ENCODE measurements at regions not wholly inside any gene's neighbourhood (a gene's known extent, or its start where the extent isn't known, plus 50 kb on each side); places are given as distances from the start of the nearest gene placed in this dataset.
"Not testable (repeated sequence)": the region's sequence is repeated elsewhere in the genome, so short reads cannot be mapped to it uniquely, and the experiment has no call there.

DNA sequence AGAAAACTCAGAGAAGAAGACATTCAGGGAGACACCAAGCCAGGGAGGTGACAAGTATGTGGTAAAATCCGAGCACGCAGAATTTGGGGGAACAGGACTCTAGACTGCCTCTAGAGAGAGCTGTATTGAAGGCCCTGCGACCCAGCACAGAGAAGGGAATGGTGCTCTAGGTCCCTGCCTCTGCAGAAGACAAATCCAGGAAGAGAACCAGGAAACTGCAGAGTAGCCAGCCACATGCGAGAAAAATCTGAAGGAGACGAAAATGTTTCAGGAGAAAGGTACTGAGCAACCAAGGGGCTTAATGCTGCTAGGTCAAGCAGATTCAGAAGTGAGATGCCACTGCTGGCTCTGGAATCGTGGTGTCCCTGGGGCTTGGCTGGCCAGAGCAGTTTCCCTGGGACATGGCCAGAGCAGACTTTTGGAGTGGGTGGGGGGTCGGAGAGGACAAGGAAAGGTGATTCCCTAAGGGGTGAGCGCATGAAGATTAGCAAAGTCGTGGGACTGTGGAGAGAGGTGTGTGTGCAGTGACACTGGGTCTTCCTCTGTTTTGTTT, 158.0 kb upstream of the KLF6 start:
- no peak for DNase-seq (ENCODE audit: low spot score)

DNA sequence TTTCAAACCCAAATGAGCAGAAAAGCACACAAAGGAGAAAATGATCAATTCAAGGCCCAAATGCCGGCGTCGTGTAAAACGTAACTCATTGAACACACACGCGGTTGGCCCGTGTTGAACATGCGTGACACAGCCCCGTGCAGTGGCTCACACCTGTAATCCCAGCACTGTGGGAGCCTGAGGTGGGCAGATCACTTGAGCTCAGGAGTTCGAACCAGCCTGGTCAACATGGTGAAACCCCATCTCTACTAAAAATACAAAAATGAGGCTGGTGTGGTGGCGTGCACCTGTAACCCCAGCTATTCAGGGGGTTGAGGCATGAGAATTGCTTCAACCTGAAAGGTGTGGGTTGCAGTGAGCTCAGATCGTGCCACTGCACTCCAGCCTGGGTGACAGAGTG, 156.7 kb upstream of the KLF6 start:
- no peak for DNase-seq (ENCODE audit: low spot score)

DNA sequence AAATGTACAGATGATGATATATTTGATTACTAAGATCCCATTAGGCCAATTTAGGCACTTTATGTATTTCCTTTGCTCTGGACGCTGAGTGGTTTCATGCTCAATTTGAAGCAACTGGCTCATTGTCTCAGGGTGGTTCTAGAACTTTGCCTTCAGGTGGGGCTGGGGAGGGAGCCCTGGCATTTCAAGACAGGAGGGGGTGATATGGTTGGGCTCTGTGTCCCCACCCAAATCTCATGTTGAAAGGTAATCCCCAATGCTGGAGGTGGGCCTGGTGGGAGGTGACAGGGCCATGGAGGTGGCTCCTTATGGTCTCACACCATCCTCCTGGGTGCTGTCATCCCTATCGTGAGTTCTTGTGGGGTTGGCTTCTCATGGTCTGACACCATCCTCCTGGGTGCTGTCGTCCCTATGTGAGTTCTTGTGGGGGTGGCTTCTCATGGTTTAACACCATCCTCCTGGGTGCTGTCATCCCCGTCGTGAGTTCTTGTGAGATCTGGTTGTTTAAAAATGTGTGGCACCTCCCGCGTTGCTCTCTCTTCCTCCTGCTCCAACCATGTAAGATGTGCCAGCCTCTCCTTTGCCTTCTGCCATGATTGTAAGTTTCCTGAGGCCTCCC, 151.5 kb upstream of the KLF6 start:
- no peak for DNase-seq (ENCODE audit: low spot score)

DNA sequence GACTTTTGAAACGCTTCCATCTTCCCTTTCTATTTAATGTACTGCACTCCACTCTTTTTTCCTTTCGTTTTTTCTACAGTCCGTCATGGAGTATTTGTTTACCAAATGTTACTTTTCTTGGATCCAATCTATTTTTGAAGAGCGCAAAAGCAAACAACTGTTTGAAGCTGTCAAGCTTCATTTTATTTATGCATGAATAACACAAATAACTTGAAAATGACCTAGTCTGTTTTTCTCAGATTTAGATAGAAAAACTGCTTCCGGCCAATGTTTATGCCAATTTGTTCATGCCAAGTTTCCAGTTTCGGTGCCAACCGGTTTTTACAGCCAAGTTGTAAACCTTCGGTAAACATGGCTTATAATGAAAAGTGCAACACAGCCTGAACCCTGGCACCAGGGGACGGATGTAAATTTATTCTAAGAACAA, 150.9 kb upstream of the KLF6 start:
- DNase-seq (ENCODE audit: low spot score), result peak; percentile 48

DNA sequence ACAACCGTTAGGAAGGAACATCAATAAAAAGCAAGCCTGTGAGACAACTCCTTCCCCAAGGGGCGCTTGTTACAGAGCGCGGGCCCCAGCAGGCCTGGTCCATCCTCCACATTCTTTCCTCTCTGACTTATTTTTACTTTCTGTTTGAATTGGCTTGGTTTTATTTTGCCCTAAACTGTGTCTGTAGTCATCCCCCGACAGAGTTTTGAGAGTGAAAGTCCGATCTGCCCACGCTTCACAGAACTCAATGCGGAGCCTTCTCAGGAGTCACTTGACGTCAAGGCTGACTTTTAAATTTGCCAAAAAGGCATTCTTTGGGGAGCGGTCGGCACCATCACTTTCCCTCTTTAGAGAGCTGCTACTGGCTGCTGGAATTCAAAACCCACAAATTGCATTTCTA, 150.1 kb upstream of the KLF6 start:
- peak; percentile 59 for DNase-seq (ENCODE audit: low spot score)

DNA sequence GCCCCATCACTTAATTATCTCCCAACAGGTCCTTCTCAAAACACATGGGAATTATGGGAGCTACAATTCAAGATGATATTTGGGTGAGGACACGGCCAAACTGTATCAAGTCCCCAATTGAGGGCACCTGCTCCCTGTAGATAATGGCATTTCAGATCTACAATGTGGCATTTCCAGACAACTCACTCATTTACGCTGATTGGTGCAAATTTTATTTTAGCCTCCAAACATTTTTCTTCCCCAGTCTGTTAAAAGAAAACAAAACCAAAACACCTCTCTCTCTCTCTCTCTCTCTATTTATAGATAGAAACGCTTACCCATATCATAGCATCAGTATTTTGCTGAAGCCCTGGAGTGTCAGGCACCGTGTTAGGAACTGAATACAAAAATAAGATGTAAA, 148.7 kb upstream of the KLF6 start:
- no peak for DNase-seq (ENCODE audit: low spot score)

DNA sequence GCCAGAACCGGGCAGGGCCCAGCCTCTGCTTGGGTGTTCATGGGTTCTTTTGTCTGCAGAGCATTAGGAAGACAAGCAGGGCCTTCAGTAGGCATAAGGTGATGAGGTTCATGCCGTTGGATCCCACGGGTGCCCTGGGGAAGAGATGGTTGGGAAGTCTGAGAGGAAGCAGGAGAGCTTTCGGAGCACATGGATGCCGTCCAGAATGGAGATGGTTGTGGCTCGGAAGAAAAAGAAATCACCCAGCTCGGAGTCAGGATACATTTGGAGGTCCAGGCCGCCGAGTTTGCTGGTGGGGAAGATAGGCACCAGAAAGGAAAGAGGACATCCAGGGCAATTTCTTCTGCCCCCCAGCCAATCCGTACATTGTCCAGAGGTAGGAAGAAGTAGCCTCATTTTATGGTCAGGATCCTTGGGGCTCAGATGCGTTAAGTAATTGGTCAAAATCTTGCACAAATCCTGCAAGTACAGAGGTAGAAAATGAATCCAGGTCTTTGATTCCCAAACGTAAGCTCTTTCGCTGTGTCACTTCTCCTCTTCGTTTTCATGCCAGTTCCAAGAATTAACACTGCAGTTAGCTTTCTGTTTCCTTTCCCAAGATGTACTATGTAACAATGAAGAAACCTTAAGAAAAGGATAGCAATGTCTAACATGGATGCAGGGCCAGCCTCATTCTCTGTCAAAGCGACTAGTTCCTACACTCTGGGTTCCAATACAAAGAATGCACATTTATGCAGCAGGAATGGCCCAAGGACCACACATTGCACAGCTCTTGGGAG, 147.8 kb upstream of the KLF6 start:
- no peak for DNase-seq (ENCODE audit: low spot score)

DNA sequence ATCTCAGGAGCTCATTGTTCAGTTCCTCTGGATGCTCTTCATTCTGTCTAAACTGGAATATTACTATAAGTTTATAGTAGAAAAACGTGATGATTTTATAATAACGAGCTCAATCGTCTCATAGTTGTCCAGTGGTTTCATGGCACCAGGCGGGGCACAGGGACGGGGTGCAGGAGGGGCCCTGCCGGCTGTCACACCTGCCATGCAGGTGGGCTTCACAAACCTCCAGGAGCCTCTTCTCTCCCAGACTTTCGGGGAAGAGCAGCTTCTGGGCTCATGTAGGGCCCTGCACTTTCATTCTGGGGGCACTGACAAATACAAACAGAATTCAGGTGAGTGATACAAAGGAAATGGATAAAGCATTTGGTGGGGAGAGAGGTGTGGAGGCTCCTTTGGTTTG, 146.9 kb upstream of the KLF6 start:
- no peak for DNase-seq (ENCODE audit: low spot score)

DNA sequence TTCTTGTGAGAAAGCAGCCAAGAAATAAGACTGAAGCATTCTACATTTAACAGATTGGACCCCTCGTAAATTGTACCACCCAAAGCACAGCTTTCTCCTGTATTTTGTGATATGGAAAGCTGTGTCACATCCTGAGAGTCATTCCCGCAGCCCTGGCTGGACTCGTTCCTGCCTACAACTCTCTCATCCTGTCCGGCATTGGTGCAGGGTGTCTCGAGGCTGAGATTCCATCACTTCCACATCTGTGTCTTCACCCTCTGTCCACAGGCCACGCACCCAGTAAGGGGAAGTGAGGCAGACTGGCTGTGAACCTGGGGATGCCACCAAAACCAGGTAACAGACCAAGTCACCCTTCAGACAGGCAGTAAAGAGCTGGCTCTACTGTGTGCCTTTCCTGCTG, 146.2 kb upstream of the KLF6 start:
- DNase-seq (ENCODE audit: low spot score), result no peak

DNA sequence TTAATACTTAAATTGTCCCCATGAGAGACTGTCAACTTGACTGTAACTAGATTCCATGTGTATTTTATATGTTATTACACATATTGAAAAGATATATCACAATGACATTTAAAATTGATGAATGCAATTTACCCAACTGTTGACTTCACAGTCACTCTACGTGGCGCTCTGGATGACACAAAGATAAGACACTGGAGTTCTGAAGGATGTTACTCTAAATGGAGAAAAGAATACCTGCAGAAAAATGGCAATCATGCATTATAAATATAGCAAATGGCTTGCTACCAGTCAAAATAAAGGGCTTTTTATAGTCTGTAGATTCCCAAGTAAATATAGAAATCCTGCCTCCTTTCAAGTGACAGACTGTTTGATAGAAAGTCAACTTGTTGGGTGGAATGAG, 143.6 kb upstream of the KLF6 start:
- no peak for DNase-seq (ENCODE audit: low spot score)

DNA sequence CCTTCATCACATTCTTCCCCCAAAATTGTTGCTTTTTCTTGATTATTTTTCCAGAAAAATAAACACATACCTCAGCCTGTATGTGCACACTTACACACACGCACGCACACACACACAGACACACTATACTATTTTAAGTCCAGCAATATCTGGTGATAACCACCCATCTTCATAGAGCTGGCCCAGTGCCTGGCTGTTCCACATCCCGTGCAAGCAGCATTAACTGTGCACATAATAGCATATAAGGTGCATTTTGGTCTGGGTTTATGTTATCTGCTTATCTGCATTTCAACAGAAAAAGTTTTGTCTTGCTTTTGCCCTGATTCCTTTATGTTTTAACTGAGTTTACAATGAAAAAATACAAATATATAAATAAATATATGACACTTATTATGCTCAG, 143.1 kb upstream of the KLF6 start:
- no peak for DNase-seq (ENCODE audit: low spot score)

DNA sequence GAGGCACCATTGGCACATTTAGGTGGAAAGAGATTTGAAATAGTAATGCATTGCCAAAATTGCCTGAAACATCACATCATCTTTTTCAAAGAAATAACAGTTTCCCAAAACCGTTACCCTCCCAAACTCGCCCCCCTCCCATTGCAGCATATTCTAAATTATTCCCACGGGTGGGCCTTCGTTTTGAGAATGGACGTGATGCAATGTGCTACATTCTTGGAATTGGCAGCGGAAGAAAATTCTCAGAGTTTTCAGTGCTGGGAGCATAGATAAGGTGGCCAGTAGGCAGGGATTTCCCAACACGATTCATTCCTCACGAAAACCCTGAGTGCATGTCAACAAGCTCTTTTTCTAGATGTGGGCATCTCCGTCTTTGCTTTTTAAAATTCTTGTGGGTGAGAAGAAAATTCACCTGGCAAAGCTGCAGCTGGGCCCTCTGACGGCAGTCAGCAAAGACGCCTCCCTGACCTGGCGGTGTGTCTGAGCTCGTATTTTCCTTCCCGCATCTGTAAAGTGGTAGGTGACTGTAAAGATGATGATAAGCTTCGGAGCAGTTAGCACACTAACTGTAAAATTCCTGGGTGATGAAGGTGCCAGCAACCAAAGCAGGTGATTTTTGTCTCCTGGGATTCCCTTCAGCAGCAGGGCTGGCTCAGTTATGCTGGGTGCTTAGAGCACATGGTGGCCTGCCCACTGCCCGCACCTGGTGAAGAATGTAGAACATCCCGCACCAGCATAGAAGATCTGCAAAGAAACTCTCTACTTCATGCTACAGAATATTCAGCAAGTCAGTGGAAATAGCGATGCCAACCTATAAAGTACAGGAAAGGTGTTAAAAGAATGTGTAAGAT, 141.9 kb upstream of the KLF6 start:
- DNase-seq (ENCODE audit: low spot score), result peak; percentile 62

DNA sequence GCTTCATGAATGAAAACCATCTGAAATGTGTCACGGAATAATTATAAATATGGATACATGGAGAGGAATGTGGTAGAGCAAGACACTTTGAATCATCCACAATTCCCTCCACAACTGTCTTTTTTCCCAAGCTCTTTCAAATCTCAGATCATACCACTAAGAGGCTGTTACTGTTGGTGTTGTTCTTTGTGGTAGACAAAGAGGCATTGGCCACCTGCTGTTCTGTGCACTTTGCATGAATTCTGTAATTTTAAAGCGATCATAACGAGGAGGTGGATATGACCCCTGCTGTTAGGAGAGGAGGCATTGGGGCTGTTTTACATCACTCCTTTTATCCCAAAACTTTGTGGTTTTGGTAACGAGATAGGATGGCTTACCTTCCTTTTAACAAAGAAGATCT, 141.2 kb upstream of the KLF6 start:
- DNase-seq (ENCODE audit: low spot score), result no peak

DNA sequence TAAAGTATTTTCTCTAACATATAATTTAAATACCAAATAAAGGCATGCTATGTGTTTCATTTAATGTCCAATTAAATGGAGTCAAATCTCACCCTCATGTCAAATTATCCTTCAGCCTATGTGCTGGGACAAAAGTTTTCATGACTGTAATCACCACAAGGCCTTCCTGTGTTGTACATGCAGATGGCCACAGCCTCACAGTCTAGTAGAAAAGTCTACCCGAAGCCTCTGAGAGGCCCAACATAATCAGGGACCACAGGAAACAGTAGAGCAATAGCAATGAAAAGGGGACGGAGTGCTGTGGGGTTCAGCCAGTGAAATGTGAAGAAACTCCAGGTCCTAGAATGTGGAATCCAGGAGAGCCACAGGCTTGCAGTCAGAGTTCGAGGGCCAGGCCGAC, 140.2 kb upstream of the KLF6 start:
- no peak for DNase-seq (ENCODE audit: low spot score)

DNA sequence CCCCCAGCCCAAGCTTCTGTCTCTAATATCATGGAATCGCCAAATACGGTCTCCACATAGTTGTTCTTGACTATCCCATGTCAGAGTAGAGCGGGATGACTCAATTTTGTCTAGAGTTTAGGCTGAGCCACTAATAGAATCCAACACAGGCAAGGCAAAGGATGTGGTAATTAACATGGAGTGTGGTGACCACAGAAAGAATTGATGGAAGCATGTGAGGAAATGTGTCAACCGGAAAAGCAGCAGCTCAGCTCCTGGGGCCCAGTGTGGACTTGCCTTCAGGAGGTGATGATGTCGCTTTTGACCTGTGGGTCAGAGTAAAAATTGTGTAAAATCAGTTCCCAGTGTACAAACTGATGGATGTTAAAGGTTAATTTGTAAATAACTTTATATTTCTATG, 139.3 kb upstream of the KLF6 start:
- no peak for DNase-seq (ENCODE audit: low spot score)

DNA sequence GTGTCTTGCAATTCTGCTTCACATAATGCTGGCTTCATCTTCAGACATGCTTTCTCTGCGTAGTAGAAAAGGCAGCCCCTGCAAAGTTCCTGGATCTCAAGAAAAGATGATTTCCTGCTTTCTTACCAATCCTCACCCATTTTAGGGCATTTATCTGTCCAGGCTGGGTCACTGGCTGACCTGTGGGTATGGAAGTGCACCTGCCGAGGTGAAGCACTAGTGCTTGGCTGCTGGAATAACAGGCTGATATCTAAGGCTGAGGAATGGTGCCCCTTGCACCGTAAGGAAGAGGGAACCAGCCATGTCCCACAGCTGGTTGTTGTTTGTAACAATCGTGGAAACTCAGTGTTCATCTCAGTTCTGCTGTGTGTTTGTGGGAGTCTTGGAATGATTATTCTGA, 138.0 kb upstream of the KLF6 start:
- DNase-seq (ENCODE audit: low spot score), result no peak

DNA sequence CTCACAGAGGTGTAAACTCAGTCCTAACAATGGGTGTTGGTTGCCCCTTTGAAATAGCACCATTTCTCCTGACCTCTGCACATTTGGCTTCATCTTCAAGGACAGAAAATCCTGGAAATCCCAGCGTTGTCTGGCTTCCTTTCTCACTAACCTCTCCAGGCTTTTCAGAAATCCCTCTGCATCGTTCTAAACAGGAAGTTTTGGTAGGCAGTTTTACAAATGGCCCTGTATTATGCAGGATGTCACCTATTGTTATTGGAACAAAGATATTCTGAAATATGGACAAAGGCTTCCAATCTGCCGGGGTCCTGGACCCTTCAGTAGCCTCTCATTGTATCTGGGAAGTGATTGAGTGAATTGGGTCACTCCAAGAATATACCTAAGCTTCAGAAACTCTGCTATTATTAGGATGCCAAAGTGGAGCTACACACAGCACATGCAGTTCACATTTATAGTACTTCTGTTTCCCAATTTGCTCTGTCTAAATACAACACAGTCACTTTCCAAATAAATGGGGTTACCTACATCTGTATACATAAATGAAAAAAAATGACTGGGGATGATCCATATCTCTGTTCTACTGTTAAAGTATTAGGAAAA, 134.8 kb upstream of the KLF6 start:
- peak; percentile 55 for DNase-seq (ENCODE audit: low spot score)

DNA sequence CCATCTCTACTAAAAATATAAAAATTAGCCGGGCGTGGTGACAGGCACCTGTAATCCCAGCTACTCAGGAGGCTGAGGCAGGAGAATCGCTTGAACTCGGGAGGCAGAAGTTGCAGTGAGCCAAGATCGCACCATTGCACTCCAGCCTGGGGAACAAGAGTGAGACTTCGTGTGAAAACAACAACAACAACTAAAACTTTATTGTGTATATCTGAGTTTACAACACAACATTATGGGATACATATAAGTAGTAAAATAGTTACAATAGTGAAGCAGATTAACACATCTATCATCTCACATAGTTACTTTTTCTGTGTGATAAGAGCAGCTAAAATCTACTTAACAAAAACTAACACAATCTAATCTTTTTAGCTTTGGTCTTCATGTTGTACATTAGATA, 132.4 kb upstream of the KLF6 start:
- DNase-seq (ENCODE audit: low spot score), result not testable (repeated sequence)

DNA sequence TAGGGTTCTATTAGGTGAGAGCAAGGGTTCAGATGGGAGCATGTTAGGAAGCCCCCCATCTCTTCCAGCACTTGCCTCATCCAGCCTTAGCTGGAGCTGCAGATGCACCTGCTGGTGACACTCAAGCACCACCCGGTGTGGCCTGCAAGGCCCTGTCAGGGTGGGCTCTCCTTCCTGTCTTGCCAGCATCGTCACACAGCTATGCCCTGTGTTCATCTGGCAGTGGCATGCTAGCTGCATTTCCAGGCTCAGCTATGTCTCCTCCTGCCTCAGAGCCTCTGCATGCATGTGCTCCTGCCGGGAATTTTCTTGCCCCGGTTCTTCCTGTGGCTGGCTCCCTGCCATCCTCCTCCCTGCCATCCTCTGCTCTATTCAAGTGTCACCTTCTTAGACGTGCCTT, 129.7 kb upstream of the KLF6 start:
- DNase-seq (ENCODE audit: low spot score), result no peak

DNA sequence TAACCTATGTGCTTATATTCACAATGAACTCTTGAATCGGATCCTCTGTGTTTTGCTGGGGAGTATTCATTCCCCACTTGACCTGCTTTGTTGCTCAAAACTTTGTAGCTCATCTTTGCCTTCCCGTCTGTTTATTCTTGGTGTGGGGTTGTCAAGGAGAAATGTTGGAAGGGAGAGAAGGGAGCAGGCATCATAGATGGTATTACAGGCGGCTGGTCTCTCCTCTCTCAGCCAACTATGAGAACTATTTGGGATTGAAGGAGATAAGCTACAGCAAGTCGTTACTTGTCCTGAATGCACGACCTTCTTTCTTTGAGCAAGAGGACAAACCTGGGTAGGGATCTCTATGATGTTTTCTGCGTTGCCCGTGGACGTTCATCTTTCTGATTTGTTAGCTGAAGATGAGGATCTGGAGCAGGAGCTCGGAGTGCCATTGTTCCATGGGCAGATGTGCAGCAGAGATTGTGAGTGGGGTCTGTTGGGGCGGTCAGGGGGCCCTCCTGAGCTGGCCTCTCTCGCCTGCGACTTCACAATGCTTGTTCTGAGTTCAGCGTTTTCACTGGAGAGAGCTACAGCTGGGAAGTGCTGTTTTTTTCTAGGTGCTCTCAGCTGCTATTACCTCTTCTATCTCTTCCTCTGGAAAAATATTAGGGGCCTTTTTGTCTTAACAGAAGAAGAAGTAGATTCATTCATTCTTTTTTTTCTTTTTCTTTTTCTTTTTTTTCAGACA, 126.9 kb upstream of the KLF6 start:
- DNase-seq (ENCODE audit: low spot score), result peak; percentile 86

DNA sequence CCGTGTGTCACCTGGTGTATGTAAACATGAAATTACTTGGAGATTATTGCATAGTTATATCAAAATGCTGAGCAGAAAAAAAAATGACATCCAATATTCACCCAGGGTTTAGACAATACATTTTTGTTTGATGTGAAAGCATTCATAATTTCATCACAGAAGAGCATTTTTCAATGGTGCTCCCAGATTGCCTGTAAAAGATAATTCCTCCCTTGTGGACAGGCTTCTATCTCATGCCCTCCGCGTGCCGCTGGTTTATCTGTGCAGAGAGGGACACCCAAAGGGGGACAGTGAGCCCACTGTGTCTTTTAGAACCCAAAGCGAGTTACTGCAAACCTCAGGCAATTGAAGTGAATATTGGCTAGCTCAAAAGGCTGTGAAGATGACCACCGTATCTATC, 126.2 kb upstream of the KLF6 start:
- DNase-seq (ENCODE audit: low spot score), result no peak

All from umbilical cord (tissue), 1 donor.